A673 (cell line): ENCODE measurements at regions not wholly inside any gene's neighbourhood (a gene's known extent, or its start where the extent isn't known, plus 50 kb on each side); places are given as distances from the start of the nearest gene placed in this dataset.

Experiments used
- CTCF ChIP-seq: fragments of 300-800, 200-600 bp; sonication (generic); conservative IDR thresholded peaks from 2 replicates; pipeline ENCODE4 v1.5.1; 2017; ENCODE audit warnings: low read depth, mild to moderate bottlenecking, antibody characterized with exemption, low read length, moderate library complexity, mixed read lengths
- EZH2 ChIP-seq: fragments of 200-600 bp; sonication (generic); IDR thresholded peaks from 2 replicates; pipeline ENCODE4 v1.6.1; 2017; ENCODE audit warnings: borderline replicate concordance, low read depth, mild to moderate bottlenecking, mixed read lengths, antibody characterized with exemption, low read length; ENCODE audit not compliant: poor library complexity, severe bottlenecking

GRCh38 chr2:239786791-239787190 lies 238.4 kb downstream of the NDUFA10 start:
- TF ChIP-seq CTCF (no peak), EZH2 (no peak)
